NCI-H146 treated with DMSO at 0.1 percent for 48 hours (cell line): ENCODE measurements at regions not wholly inside any gene's neighbourhood (a gene's known extent, or its start where the extent isn't known, plus 50 kb on each side); places are given as distances from the start of the nearest gene placed in this dataset.
"Not testable (repeated sequence)": the region's sequence is repeated elsewhere in the genome, so short reads cannot be mapped to it uniquely, and the experiment has no call there.

ENCODE experiments used
- DNase-seq: peaks from one replicate; lab custom pipeline; 2025; ENCODE audit not compliant: unreplicated experiment; lab: John Stamatoyannopoulos, UW

- not testable (repeated sequence) for DNase-seq
These were observed 475.4 kb upstream of the NFIA start for GRCh38 chr1:60606921-60607320.

DNA sequence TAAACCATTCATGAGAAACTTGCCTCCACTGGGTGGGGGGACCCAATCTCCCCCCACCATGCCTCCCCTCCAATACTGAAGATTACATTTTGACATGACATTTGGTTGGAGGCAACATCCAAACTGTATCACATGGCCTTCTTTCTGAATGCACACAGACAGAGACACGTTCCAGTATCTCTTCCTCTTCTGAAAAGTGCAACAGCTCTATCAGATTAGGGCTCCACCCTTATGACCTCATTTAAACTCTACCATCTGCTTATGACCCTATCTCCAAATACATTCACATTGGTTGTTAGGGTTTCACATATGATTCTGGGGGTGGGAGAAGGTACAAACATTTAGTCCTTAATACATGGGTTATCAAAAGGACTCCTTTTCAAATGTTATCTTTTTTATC is 481.8 kb upstream of the NFIA start:
- DNase-seq, result no peak

- DNase-seq, result no peak
These were observed 482.8 kb upstream of the NFIA start for GRCh38 chr1:60599574-60599973.

DNA sequence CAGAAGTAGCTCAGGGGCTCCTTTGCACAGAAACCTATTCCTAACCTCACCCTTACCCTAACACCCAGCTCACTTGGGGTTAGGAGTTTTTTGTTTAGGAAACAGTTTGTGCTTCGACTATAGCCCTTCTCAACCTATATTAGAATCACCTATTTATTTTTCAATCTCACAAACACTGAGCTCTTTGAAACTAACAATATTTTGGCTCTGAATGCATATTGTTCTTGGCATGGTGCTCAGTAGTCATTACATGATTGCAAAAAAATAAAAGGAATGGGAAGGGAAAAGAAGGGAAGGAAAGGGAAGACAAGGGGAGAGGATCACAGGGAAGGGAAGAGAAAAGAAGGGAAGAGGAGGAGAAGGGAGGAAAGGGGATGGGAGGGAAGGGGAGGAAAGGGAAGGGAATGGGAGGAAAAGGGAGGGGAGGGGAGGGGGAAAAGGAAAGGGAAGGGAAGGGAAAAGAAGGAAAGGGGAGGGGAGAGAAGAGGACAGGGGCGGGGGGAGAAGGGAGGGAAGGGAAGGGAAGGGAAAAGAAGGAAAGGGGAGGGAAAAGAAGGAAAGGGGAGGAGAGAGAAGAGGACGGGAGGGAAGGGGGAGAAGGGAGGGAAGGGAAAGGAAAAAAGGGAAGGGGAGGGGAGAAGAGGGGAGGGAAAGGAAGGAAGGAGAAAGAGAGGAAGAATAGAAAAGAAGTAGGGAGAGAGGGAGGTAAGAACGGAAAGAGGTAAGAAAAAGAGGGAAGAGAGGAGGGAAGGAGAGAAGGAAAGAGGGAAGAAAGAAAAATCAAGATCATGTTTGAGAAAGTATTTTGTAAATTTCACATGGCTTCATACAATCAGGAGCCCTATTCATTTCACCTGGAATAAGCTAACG is 484.1 kb upstream of the NFIA start:
- no peak for DNase-seq

- no peak for DNase-seq
These were observed 485.3 kb upstream of the NFIA start for GRCh38 chr1:60596791-60597750.

DNA sequence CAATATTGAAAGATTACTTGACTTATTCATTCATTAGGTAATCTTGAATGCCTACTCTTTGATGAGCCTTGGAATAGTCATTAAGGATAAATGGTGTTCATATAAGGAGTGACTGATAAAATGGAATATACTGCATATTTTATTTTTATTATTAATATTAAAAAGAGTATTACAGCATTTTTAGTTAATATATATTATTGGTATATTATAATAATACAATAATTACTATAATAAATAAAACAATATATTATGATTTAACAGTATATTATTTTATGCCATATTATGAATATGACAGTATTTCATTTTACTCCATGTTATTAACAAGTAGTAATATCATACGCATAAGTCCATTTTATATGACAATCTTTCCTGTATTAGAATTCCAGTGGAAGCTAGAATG is 490.8 kb upstream of the NFIA start:
- DNase-seq, result no peak

DNA sequence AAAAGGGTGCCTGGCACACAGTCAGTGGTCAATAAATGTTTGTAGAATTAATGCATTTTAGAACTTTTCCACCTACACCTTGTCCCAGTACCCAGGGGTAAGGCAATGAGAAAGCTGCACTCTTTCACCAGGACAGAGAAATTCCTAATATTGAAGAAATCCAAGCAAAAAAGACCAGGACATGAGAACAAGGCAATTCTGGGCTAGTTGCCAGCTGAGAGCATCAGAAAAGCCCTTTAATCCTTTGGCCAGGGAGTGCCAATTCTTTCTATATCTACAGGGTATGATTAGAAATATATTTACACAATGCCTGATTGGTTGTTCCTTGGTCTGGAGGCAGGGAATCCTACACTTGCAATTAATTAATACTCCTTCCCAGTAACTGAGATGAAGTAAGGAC is 492.4 kb upstream of the NFIA start:
- DNase-seq, result no peak

GRCh38 chr1:60589046-60589748 is 493.2 kb upstream of the NFIA start:
- DNase-seq, result no peak

- no peak for DNase-seq
These were observed 498.0 kb upstream of the NFIA start for GRCh38 chr1:60584371-60584770.

DNA sequence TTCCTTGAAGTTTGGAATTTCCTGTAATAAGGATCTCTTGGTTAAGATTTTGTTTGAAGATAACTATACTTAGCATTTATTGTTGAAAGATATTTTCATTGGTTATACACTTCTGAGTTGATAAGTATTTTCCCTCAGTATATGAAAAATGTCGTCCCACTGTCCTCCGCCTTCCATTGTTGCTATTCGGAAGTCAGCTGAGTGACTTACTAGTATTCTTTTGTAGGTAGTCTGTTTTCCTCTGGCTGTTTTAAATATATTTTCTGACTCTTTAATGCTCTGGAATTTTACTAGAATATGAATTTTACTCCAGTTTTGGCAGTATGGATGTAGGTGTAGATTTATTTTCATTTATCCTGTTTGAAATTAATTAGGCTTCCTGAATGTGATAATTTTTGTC is 498.7 kb upstream of the NFIA start:
- DNase-seq, result no peak

- DNase-seq, result no peak
These were observed 500.7 kb upstream of the NFIA start for GRCh38 chr1:60581455-60582220.

DNA sequence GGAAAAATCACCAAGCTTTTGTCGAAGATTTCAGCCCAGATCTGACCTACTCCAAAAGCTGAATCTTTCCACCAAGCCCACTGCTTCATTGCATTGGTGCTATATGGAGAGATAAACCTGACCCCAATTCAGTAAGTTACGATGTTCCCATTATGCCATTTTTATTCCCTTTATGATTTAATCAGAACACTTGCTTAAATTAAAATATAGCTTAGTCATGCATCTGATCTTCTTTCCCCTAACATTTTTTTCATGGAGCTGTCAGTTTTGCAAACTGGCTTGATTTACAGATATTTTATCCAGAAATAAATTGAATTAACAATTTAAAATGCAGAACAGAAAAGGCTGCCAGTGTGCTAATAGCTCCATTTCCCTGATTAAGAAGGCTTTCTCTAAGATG is 503.5 kb upstream of the C1orf87 start:
- no peak for DNase-seq

DNA sequence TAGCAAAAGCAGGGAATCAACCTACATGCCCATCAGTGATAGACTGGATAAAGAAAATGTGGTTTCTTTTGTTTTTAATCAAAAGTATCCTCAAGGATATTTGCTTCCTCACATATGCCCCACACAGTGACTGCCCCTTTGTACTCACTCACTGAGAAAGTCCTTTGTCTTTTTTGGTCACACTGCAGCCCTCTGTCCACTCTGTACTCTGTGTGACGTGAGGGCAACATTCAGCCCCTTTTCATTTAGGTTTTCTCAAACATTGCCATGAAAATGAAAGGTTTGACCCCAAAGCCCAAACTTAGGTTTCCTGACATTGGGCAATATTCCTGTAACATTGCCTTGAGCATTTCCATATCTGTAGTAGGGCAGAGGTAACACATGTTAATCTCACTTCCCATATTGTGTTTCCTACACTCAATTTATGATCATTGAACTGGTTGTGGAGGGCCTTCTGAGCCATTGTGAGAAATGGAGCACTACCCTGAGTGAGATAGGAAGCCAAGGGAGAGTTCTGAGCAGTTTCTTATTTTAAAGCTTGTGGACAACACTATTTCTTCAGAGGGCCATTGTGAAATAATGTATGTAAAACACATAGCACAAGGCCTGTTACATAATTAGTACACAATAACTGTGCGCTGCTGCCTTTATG is 501.9 kb upstream of the C1orf87 start:
- no peak for DNase-seq

DNA sequence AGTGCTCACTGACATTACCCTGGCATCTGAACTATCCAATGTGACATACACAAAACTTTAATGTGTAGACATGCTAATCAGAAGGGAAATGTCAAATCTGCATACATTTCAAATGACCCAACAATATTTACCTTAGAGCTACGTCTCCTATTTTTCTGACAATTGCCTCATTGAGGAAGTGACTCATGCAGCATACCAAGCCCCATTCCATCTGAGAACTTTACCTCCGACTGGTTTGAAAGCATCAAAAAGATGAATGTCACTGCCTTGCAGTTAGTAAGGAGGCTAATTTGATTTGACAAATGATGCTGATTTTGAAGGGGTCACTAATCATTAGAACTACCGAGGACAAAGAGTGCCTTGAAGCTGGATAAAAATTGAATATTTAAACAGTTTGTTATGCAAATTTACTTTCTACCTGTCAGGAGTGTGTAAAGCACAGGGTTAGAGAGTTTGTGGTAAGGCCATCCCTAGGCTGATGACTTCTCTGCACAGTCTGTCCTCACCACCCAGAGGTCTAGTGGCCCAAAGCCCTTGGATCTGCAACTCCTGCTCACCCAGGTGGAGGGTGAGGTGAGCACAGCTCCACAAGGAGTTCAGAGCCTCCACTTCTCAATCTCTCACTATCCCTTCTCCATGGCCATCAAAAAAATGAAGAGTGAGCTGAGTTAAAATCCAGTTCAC is 500.3 kb upstream of the C1orf87 start:
- no peak for DNase-seq

DNA sequence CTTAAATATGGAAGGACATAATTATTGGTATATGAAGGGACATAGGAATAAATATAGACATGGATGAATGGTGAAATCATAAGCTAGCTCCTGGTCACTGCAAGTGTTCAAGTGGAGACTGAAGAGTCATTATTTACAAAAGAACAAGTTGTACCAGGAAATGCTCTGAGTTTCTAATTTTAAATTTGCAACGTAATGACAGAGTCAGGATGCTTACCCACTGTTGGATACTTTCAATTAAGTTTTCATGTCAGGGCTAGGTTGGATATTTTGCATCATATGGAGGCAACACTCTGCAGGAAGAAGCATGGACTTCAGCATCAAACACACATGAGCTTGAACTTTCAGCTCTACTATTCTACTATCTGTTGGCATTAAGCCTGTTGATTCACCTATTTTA is 499.6 kb upstream of the C1orf87 start:
- DNase-seq, result no peak

DNA sequence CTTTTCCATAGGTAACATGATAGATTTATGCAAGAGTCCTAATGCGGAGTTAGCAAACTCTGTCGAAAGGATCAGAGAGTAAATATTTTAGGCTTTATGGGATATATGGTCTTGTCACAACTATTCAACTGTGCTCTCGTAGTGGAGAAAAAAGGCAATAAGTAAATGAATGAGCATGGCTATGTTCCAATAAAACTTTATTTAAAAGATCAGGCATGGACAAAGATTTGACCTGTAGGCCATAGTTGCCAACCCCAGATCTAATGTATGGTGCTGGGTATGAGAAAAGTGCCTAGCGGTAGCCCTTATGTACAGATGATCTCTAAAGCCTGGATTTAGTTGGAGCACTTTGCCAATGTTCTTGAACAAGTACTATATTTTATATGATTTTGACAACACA is 498.8 kb upstream of the C1orf87 start:
- DNase-seq, result no peak

DNA sequence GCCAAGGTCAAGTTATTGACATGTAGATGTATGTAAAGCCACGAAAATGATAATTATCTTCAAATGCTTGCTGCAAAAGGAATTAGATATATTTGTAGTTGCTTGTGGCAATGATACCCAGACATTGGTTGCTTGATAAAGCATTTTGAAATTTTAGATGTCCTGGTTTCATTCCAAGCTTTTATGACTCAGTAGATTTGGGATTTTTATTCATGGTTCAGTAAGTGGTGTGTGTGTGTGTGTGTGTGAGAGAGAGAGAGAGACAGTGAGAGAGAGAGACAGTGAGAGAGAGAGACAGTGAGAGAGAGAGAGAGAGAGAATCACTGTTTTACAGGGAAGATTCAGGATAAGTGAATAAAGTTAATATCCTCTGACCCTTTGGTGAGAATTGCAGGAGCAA is 498.2 kb upstream of the C1orf87 start:
- DNase-seq, result no peak

- no peak for DNase-seq
These were observed 495.6 kb upstream of the C1orf87 start for GRCh38 chr1:60569189-60569588.

DNA sequence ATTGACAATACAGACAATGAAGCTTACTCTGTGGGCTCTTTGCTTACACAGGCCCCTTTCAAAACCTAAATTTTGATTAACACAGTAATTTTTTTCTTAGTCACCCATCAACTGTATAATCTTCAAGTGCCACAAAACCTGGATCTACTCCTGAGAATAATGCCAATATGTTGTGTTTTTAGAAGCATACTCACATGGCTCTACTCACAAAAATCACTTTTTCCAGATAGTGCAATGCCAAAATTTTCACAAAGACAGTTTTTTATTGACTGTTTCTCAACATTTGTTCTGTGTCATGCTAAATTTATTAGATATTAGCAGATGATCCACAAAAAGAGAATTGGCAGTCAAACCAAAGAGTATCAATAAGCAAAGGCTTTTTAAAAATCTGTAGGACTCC is 493.7 kb upstream of the C1orf87 start:
- DNase-seq, result no peak
